GM23338 (cell line): ENCODE measurements at regions not wholly inside any gene's neighbourhood (a gene's known extent, or its start where the extent isn't known, plus 50 kb on each side); places are given as distances from the start of the nearest gene placed in this dataset.

Source experiments
- ATAC-seq: fragments of 200-7000 bp; cut with Tn5 transposase; 3 replicates; pipeline ENCODE4 v1.9.1; 2020
- DNase-seq: peaks from one replicate; pipeline ENCODE4 v3.0.0-alpha.2; 2015; ENCODE audit warnings: low spot score
- H2AFZ ChIP-seq: fragments of 200-600 bp; sonication (generic); 2 replicates; pipeline ENCODE4 v1.8.0; 2016; ENCODE audit warnings: antibody characterized with exemption, mild to moderate bottlenecking, moderate library complexity
- H3F3A ChIP-seq: fragments of 200-600 bp; sonication (generic); replicated peaks from 2 replicates; pipeline ENCODE4 v1.8.0; 2017; ENCODE audit warnings: antibody characterized with exemption, mixed run types, low read depth
- H3K27ac ChIP-seq: fragments of 200-600 bp; sonication (generic); 2 replicates; pipeline ENCODE4 v1.6.1; 2016; ENCODE audit warnings: low read depth
- H3K27me3 ChIP-seq: fragments of 200-600 bp; sonication (generic); 2 replicates; pipeline ENCODE4 v1.8.0; 2016; ENCODE audit warnings: mild to moderate bottlenecking, mixed run types, moderate library complexity; ENCODE audit not compliant: insufficient read depth
- H3K36me3 ChIP-seq: fragments of 200-600 bp; sonication (generic); 2 replicates; pipeline ENCODE4 v1.8.0; 2016; ENCODE audit warnings: mild to moderate bottlenecking; ENCODE audit not compliant: insufficient read depth
- H3K4me1 ChIP-seq: fragments of 200-600 bp; sonication (generic); 2 replicates; pipeline ENCODE4 v1.8.0; 2016; ENCODE audit warnings: mild to moderate bottlenecking, moderate library complexity; ENCODE audit not compliant: insufficient read depth
- H3K4me2 ChIP-seq: fragments of 200-600 bp; sonication (generic); 2 replicates; pipeline ENCODE4 v1.7.1; 2017; ENCODE audit warnings: mixed run types
- H3K4me3 ChIP-seq: fragments of 200-600 bp; sonication (generic); 2 replicates; pipeline ENCODE4 v1.6.1; 2016; ENCODE audit warnings: mixed run types
- H3K79me2 ChIP-seq: fragments of 200-600 bp; sonication (generic); replicated peaks from 2 replicates; pipeline ENCODE4 v1.8.0; 2017; ENCODE audit warnings: mild to moderate bottlenecking; ENCODE audit not compliant: insufficient read depth
- H3K9me2 ChIP-seq: fragments of 200-600 bp; sonication (generic); 2 replicates; pipeline ENCODE4 v1.8.0; 2017; ENCODE audit not compliant: insufficient read depth
- H4K20me1 ChIP-seq: fragments of 200-600 bp; sonication (generic); replicated peaks from 2 replicates; pipeline ENCODE4 v1.8.0; 2017; ENCODE audit warnings: mild to moderate bottlenecking; ENCODE audit not compliant: insufficient read depth
- H3K27ac Mint-ChIP-seq: 2 replicates; pipeline ENCODE4 v1.8.0; 2020; ENCODE audit warnings: inconsistent platforms, mild to moderate bottlenecking, moderate library complexity, mixed read lengths
- H3K27me3 Mint-ChIP-seq: 3 replicates; pipeline ENCODE4 v1.8.0; 2022; ENCODE audit warnings: low read depth, mild to moderate bottlenecking, moderate library complexity, mixed read lengths, inconsistent platforms; ENCODE audit not compliant: insufficient read depth, poor library complexity
- H3K36me3 Mint-ChIP-seq: 3 replicates; pipeline ENCODE4 v1.8.0; 2021; ENCODE audit warnings: low read depth, mild to moderate bottlenecking, inconsistent platforms, moderate library complexity, mixed read lengths
- H3K4me1 Mint-ChIP-seq: 3 replicates; pipeline ENCODE4 v1.8.0; 2020; ENCODE audit warnings: mild to moderate bottlenecking, inconsistent platforms, mixed read lengths
- H3K4me3 Mint-ChIP-seq: 3 replicates; pipeline ENCODE4 v1.8.0; 2021; ENCODE audit warnings: moderate library complexity, mild to moderate bottlenecking, inconsistent platforms, mixed read lengths
- H3K9me3 Mint-ChIP-seq: 3 replicates; pipeline ENCODE4 v1.8.0; 2020; ENCODE audit warnings: moderate library complexity, mild to moderate bottlenecking, inconsistent platforms, mixed read lengths
- CREB1 ChIP-seq: fragments of 250-450 bp; sonication (Bioruptor Pico); IDR thresholded peaks from 2 replicates; pipeline ENCODE4 v1.5.0; 2020; ENCODE audit warnings: low read depth, mild to moderate bottlenecking, moderate library complexity
- ETS1 ChIP-seq: IDR thresholded peaks from 2 replicates; pipeline ENCODE4 v1.6.1; 2016; ENCODE audit warnings: antibody characterized with exemption
- EZH2 ChIP-seq: fragments of 200-600 bp; sonication (generic); IDR thresholded peaks from one replicate; pipeline ENCODE4 v1.8.0; 2017; ENCODE audit warnings: antibody characterized with exemption, mild to moderate bottlenecking, low read depth; ENCODE audit not compliant: unreplicated experiment
- JUNB ChIP-seq: IDR thresholded peaks from one replicate; pipeline ENCODE4 v1.6.1; 2016; ENCODE audit warnings: antibody characterized with exemption; ENCODE audit not compliant: unreplicated experiment
- NANOG ChIP-seq: IDR thresholded peaks from 2 replicates; pipeline ENCODE4 v1.6.1; 2016; ENCODE audit warnings: antibody characterized with exemption, borderline replicate concordance
- POLR2AphosphoS5 ChIP-seq: IDR thresholded peaks from 2 replicates; pipeline ENCODE4 v1.6.1; 2016; ENCODE audit warnings: antibody characterized with exemption, low read depth
- REST ChIP-seq: IDR thresholded peaks from one replicate; pipeline ENCODE4 v1.6.1; 2018; ENCODE audit warnings: antibody characterized with exemption; ENCODE audit not compliant: unreplicated experiment
- ZNF114 ChIP-seq: fragments of 250-450 bp; sonication (Bioruptor Pico); IDR thresholded peaks from 2 replicates; pipeline ENCODE4 v1.5.0; 2020; ENCODE audit warnings: mild to moderate bottlenecking, moderate library complexity
- ZNF331 ChIP-seq: fragments of 250-450 bp; sonication (Bioruptor Pico); IDR thresholded peaks from 2 replicates; pipeline ENCODE4 v1.5.0; 2020; ENCODE audit warnings: low read depth, mild to moderate bottlenecking, moderate library complexity
- TF ChIP-seq, protein P1 (sequence below): fragments of 250-450 bp; sonication (Bioruptor Pico); IDR thresholded peaks from 2 replicates; pipeline ENCODE4 v1.5.0; 2020; ENCODE audit warnings: mild to moderate bottlenecking, moderate library complexity

DNA sequence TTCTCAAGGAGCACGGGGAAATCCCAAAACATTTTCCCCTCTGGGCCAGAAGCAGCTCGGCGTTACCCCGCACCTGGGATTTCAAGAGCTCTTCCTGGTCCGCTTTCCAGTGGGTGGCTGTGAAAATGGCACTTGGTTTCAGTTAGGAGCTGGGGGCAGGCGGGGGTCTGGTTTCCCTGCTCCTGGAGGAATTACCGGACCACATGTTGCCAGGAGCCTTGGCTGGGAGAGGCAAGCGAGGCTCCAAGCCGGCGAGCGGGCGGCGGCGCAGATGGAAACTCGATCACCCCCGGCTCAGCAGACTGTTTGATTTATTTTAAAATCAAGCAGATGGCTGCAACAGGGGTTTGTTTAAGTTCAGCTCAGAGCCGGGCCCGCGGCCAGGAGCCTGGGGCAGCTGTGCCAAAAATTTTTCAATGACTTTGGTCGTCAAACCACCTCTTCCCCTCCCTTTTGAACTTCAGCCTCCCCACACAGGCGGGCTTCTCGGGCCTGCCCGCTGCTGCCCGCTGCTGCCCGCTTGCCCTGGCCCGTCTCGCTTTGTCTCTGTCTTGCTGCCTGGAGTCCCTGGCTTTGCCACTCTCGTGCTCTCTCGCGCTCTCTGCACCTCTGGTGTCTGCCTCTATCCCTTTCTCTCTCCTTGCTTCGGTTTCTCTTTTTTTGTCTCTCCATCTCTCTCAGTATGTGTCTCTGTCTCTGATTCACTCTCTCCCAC, 108.0 kb upstream of the CIBAR2 start:
- Mint-ChIP-seq H3K27ac (peak overlapping the region; percentile 52), H3K36me3 (0 out of 3 replicates have a peak, but pooled peaks cover 4% of the 10 kb centered on the region), H3K4me3 (peak overlapping the region; percentile 37), H3K27me3 (peaks cover 23% of the 10 kb centered on the region), H3K9me3 (0 out of 3 replicates have a peak, but pooled peaks cover 4% of the 10 kb centered on the region), H3K4me1 (peaks cover 44% of the 10 kb centered on the region)
- no peak overlapping the region for H2AFZ ChIP-seq
- H4K20me1 ChIP-seq, result no peaks in the 10 kb centered on the region; the same call in 1 of the 2 replicates
- peaks cover 11% of the 10 kb centered on the region; the same call in 1 of the 2 replicates for H3K79me2 ChIP-seq
- 0 out of 2 replicates have a peak, but pooled peaks cover 3% of the 10 kb centered on the region for H3F3A ChIP-seq
- H3K27me3 ChIP-seq, result no peaks in the 10 kb centered on the region
- no peak for TF ChIP-seq ZNF114 (CRISPR knock-in tag)
- no peak for TF ChIP-seq ZNF331 (CRISPR knock-in tag)
- no peak for TF ChIP-seq REST
- TF ChIP-seq EZH2, result no peak
- no peak for TF ChIP-seq POLR2AphosphoS5
- no peak for TF ChIP-seq ETS1
- no peak for TF ChIP-seq JUNB
- no peak for TF ChIP-seq CREB1
- TF ChIP-seq, protein P1, sequence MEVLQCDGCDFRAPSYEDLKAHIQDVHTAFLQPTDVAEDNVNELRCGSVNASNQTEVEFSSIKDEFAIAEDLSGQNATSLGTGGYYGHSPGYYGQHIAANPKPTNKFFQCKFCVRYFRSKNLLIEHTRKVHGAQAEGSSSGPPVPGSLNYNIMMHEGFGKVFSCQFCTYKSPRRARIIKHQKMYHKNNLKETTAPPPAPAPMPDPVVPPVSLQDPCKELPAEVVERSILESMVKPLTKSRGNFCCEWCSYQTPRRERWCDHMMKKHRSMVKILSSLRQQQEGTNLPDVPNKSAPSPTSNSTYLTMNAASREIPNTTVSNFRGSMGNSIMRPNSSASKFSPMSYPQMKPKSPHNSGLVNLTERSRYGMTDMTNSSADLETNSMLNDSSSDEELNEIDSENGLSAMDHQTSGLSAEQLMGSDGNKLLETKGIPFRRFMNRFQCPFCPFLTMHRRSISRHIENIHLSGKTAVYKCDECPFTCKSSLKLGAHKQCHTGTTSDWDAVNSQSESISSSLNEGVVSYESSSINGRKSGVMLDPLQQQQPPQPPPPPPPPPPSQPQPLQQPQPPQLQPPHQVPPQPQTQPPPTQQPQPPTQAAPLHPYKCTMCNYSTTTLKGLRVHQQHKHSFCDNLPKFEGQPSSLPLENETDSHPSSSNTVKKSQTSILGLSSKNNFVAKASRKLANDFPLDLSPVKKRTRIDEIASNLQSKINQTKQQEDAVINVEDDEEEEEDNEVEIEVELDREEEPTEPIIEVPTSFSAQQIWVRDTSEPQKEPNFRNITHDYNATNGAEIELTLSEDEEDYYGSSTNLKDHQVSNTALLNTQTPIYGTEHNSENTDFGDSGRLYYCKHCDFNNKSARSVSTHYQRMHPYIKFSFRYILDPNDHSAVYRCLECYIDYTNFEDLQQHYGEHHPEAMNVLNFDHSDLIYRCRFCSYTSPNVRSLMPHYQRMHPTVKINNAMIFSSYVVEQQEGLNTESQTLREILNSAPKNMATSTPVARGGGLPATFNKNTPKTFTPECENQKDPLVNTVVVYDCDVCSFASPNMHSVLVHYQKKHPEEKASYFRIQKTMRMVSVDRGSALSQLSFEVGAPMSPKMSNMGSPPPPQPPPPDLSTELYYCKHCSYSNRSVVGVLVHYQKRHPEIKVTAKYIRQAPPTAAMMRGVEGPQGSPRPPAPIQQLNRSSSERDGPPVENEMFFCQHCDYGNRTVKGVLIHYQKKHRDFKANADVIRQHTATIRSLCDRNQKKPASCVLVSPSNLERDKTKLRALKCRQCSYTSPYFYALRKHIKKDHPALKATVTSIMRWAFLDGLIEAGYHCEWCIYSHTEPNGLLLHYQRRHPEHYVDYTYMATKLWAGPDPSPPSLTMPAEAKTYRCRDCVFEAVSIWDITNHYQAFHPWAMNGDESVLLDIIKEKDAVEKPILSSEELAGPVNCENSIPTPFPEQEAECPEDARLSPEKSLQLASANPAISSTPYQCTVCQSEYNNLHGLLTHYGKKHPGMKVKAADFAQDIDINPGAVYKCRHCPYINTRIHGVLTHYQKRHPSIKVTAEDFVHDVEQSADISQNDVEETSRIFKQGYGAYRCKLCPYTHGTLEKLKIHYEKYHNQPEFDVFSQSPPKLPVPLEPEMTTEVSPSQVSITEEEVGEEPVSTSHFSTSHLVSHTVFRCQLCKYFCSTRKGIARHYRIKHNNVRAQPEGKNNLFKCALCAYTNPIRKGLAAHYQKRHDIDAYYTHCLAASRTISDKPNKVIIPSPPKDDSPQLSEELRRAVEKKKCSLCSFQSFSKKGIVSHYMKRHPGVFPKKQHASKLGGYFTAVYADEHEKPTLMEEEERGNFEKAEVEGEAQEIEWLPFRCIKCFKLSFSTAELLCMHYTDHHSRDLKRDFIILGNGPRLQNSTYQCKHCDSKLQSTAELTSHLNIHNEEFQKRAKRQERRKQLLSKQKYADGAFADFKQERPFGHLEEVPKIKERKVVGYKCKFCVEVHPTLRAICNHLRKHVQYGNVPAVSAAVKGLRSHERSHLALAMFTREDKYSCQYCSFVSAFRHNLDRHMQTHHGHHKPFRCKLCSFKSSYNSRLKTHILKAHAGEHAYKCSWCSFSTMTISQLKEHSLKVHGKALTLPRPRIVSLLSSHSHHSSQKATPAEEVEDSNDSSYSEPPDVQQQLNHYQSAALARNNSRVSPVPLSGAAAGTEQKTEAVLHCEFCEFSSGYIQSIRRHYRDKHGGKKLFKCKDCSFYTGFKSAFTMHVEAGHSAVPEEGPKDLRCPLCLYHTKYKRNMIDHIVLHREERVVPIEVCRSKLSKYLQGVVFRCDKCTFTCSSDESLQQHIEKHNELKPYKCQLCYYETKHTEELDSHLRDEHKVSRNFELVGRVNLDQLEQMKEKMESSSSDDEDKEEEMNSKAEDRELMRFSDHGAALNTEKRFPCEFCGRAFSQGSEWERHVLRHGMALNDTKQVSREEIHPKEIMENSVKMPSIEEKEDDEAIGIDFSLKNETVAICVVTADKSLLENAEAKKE (CRISPR knock-in tag), result no peak
- TF ChIP-seq NANOG, result no peak
- H3K9me2 ChIP-seq, result no peaks in the 10 kb centered on the region
- DNase-seq (no peak), ATAC-seq (peak; percentile 47)
- H3K4me3 ChIP-seq, result no peak overlapping the region
- no peaks in the 10 kb centered on the region for H3K36me3 ChIP-seq
- H3K4me2 ChIP-seq, result no peak overlapping the region; the same call in 1 of the 2 replicates
- H3K27ac ChIP-seq, result no peak overlapping the region
- H3K4me1 ChIP-seq, result peaks cover 10% of the 10 kb centered on the region
